Central memory CD8-positive, alpha-beta T cell (primary cell): ENCODE measurements at regions not wholly inside any gene's neighbourhood (a gene's known extent, or its start where the extent isn't known, plus 50 kb on each side); places are given as distances from the start of the nearest gene placed in this dataset.
"Not testable (repeated sequence)": the region's sequence is repeated elsewhere in the genome, so short reads cannot be mapped to it uniquely, and the experiment has no call there.

ENCODE experiments used
- ATAC-seq: fragments of 150-1000 bp; cut with Tn5 transposase; replicated peaks from 2 replicates; pipeline ENCODE4 v1.10.0; 2022; ENCODE audit warnings: mild to moderate bottlenecking, moderate FRiP score, moderate number of reproducible peaks; ENCODE audit not compliant: poor library complexity, severe bottlenecking; ENCODE audit errors: extremely low read depth
- DNase-seq, 2 donors: peaks; one replicate each; pipeline ENCODE4 v3.0.0; 2021; ENCODE audit warnings: low spot score in 2 of 2
- H3K27ac Mint-ChIP-seq: one replicate; pipeline ENCODE4 v1.8.0; 2022; ENCODE audit warnings: low read depth, mild to moderate bottlenecking, moderate library complexity, mixed read lengths
- H3K27me3 Mint-ChIP-seq: one replicate; pipeline ENCODE4 v1.8.0; 2022; ENCODE audit warnings: mixed read lengths
- H3K36me3 Mint-ChIP-seq: one replicate; pipeline ENCODE4 v1.8.0; 2022; ENCODE audit warnings: mild to moderate bottlenecking, moderate library complexity, mixed read lengths; ENCODE audit not compliant: insufficient read depth
- H3K4me1 Mint-ChIP-seq: one replicate; pipeline ENCODE4 v1.8.0; 2022; ENCODE audit warnings: mixed read lengths
- H3K4me3 Mint-ChIP-seq: one replicate; pipeline ENCODE4 v1.8.0; 2022; ENCODE audit warnings: mild to moderate bottlenecking, moderate library complexity, mixed read lengths
- H3K9me3 Mint-ChIP-seq: one replicate; pipeline ENCODE4 v1.8.0; 2022; ENCODE audit warnings: mixed read lengths

DNA sequence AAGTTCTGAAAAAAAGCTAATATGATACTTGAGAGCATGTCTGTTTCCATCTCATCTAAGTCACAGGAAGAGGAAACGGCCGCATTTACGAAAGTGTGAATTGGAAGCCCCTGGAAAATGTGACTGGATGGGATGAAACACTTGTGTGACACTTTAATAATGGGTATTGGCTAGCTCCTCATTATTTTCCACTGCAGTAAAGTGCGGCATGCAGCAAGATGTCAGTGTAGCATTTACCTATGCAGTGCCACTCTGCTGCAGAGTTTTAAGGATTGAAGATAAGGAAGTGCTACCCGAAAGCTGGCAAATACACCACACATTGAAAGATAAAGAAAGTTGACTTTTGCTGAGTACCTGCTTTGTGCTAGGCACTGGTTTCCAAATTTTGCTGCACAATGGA is 249.5 kb upstream of the FAM240B start:
- H3K4me1 Mint-ChIP-seq, H3K9me3 Mint-ChIP-seq, H3K27ac Mint-ChIP-seq, H3K4me3 Mint-ChIP-seq, ATAC-seq, DNase-seq, H3K36me3 Mint-ChIP-seq, H3K27me3 Mint-ChIP-seq: not testable (repeated sequence)

DNA sequence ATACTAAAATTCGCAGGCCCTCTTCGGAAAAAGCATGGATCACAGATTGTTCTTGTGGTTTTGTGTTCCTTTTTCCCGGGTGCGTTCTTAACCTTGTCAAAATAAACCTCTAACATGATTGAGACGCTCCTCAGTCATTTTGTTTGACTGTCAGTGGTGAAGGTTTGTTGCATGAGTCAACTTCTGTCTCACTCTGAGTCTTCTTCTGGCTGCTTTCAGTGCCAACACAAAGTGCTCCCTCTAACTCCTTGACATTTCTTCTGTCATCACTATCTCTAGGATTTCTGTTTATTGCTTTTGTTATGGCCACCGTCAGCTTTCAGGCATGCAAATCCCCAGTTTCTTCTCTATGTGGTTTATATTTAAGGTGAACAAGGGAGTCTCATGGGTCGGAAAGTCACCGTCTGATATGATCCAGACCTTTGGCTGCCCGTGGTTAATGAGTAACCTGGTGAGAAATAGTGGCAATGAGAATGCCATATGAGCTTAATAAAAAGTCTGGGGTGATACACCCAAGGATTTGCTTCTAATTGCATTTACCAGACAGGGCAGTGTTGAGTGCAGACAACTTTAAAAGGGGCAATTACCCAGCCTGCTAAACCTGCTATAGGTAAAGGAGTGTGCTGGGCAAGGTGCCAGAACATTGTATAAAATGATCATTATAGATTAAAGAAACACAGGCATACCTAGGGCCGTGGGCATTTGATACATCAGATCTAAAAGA is 248.9 kb upstream of the FAM240B start:
- not testable (repeated sequence) for H3K4me1 Mint-ChIP-seq, H3K36me3 Mint-ChIP-seq, H3K9me3 Mint-ChIP-seq, H3K27ac Mint-ChIP-seq, H3K4me3 Mint-ChIP-seq, H3K27me3 Mint-ChIP-seq, DNase-seq
- ATAC-seq: peak; percentile 11

DNA sequence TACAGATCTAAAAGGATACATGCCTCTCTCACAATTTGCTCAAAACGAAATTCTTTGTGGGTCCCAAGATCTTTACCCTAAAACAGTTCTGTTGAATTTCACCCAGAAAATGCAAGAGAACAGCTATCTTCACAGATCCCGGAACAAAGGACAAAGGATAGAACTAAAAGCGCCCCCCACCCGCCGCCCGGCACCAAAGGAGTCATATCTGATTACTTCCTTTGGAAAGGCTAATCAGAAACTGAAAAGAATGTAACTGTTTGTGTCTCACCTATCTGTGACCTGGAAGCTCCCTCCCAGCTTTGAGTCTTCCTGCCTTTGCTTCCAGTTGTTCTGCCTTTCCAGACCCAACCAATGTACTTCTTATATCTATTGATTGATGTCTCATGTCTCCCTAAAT is 247.9 kb upstream of the FAM240B start:
- not testable (repeated sequence) for H3K27me3 Mint-ChIP-seq, ATAC-seq, H3K27ac Mint-ChIP-seq, H3K36me3 Mint-ChIP-seq, DNase-seq, H3K9me3 Mint-ChIP-seq, H3K4me1 Mint-ChIP-seq, H3K4me3 Mint-ChIP-seq

DNA sequence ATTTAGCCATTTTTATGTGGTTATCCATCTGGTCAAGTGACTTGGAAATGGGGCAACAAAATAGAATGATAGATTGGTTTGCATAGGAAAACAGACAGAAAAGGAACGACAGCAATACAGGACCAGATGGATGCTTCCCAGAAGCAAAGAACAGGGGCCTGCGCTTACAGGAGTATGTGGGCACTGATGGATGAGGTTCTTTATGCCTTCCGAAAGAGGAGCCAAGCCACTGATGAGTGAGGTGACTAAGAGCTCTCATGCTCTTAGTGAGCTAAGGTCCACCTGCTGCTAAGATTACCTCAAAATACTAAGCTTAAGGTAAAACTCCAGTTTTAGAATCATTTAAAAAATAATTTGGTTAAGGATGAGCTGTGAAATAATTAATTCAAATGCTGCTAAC is 247.4 kb upstream of the FAM240B start:
- not testable (repeated sequence) for H3K9me3 Mint-ChIP-seq, H3K27me3 Mint-ChIP-seq

DNA sequence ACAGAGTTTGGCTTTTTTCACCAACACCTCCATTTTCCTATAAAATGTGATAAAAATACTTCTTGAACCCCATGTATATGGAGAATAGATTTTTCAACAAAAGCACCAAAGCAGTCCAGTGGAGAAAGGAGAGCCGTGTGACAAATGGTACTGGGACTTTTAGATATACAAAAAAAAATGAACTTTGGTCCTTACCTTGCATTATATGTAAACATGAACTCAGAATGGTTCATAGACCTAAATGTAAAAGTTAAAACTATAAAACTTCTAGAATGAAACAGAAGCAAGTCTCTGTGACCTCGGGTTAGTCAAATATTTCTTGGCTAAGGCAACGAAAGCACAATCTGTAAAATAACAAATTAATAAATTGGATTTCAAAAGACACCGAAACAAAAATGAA is 239.9 kb upstream of the FAM240B start:
- not testable (repeated sequence) for DNase-seq, H3K4me1 Mint-ChIP-seq, ATAC-seq, H3K9me3 Mint-ChIP-seq, H3K4me3 Mint-ChIP-seq, H3K36me3 Mint-ChIP-seq, H3K27me3 Mint-ChIP-seq, H3K27ac Mint-ChIP-seq

More for the DNA sequence above, 247.4 kb upstream of the FAM240B start:
- H3K4me1 Mint-ChIP-seq, H3K4me3 Mint-ChIP-seq, H3K27ac Mint-ChIP-seq, ATAC-seq, H3K36me3 Mint-ChIP-seq, DNase-seq: not testable (repeated sequence)

DNA sequence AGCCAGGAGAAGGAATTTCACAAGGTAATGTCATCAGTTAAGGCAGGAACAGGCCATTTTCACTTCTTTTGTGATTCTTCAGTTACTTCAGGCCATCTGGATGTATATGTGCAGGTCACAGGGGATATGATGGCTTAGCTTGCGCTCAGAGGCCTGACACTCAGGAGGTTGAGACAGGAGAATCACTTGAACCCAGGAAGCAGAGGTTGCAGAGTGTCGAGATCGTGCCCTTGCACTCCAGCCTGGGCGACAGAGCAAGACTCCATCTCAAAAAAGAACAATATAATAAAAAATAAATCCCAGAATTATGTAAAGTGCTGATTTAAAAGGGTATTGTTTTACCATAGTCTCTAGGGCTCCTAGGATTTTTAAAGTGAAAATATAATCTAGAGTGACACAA is 235.9 kb upstream of the FAM240B start:
- ATAC-seq, H3K4me1 Mint-ChIP-seq, H3K4me3 Mint-ChIP-seq, H3K27me3 Mint-ChIP-seq, H3K9me3 Mint-ChIP-seq, H3K27ac Mint-ChIP-seq, DNase-seq, H3K36me3 Mint-ChIP-seq: not testable (repeated sequence)

DNA sequence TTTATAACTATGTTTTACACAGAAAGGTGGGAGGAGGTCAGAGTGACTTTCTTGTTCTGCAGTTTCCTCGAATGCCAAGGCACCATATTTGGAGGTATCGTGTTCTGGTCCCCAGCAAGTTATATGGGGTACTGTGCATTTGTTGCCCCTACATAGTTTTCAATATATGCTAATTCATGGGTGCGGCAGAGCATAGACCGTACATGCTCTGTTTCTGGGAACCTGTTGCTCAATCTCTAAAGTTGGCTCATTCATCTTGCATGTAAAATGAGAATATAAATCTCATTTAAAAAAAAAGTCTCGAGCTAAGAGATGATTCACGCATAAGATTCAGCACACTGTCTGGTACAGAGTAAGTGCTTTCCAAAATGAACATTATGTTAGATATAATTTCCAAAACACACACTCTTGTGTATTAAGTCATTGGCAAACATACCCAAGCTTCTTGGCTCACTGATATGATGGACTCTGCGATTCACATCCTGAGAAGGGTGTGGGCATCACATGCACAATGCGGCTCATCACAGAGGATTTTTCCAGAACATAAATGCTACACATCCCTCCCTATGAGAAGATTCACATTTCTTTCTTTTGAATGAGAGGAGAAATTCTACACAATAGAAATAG is 232.9 kb upstream of the FAM240B start:
- H3K27ac Mint-ChIP-seq, H3K4me3 Mint-ChIP-seq, H3K9me3 Mint-ChIP-seq, H3K27me3 Mint-ChIP-seq, ATAC-seq, H3K4me1 Mint-ChIP-seq, DNase-seq, H3K36me3 Mint-ChIP-seq: not testable (repeated sequence)

DNA sequence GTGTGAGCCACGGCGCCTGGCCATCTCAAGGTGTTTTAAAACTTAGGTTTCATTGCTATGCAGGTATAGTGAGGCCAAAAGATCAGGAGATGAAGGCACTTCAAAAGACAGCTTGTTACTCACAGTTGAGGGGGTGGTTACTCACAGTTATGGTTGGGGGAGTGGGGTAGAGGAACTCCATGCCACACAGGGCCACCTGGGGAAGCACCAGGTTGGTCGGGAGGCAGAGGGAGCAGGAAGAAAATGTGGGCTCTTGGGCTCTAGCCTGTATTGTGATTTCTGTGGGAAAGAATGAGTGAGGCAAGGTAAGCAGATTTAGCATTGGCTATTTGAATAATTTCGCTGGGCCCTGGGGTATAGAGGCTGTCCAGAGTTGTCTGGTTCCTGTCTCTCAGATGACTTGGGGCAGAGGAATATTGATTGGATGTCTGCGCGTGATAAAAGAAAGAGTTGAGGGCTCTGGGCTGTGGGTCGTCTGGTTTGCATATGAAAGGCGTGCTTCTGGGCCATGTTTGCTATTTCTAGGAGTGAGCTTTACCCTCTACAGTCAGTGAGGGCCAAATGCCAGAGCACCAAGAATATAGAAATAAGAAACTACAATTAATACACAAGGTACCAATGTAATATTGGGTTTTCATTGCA is 226.1 kb upstream of the FAM240B start:
- H3K4me3 Mint-ChIP-seq, ATAC-seq, H3K9me3 Mint-ChIP-seq: not testable (repeated sequence)

DNA sequence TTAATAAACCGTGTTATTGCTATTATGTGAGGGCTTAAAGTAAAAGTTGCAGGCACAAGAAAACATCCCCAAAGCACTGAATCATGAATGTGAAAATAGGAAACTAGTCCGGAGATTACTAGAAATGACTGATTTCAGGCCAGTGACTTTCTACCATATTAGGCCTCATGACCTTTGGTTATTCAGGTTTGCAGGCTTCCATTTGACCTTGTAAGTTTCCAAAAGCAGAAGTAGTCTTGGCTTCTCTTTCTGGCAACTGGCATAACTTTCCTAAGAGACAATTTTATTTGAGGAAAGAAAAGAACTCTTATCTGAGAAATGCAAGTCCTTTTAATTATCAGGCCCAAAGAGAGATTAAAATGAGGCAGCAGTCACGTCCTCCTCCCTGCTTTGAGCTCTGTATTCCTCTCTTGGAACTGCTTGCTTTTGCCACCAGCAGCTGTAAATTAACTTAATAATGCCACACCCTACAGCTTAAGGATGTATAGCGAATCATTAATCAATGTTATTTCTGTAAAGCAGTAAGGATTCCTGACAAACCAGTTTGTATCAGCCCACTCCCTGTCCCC is 225.0 kb upstream of the FAM240B start:
- ATAC-seq, H3K27me3 Mint-ChIP-seq, H3K4me3 Mint-ChIP-seq, H3K4me1 Mint-ChIP-seq, H3K9me3 Mint-ChIP-seq, H3K27ac Mint-ChIP-seq, H3K36me3 Mint-ChIP-seq, DNase-seq: not testable (repeated sequence)

More for the DNA sequence above, 226.1 kb upstream of the FAM240B start:
- H3K27ac Mint-ChIP-seq, H3K27me3 Mint-ChIP-seq, H3K4me1 Mint-ChIP-seq, DNase-seq, H3K36me3 Mint-ChIP-seq: not testable (repeated sequence)

DNA sequence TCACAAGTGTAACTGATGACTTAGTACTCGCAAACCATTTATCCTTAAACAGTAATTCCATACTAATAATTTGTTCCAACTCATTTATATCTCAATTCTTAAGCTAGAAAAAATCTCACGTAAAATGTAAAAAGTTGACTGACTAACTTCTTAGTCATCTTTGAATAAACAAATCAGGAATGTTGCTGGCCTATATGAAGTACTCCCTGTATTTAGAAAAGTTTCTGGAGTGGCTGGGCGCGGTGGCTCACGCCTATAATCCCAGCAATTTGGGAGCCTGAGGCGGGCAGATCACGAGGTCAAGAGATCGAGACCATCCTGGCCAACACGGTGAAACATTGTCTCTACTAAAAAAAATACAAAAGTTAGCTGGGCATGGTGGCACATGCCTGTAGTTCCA is 220.6 kb upstream of the FAM240B start:
- H3K27ac Mint-ChIP-seq, DNase-seq, H3K9me3 Mint-ChIP-seq, H3K36me3 Mint-ChIP-seq, H3K4me3 Mint-ChIP-seq, H3K27me3 Mint-ChIP-seq, ATAC-seq, H3K4me1 Mint-ChIP-seq: not testable (repeated sequence)

DNA sequence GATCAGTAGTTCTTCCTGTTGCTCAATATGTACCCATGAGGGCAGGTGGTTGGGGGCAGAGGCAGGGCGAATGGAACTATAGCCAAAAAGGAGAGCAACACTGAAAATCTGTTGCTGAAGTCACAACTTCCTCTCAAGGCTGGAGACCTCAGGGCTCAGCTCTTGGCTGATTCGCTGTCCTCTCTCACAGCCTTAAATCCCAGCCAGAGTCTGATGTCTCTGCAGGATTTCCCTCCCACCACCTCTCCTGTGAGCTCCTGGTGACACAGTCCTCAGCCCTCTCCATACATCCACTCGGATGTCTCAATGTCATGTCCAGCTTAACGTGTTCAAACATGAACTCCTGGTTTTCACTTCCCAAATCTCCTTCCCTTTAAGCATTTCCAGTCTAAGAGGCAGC is 218.7 kb upstream of the FAM240B start:
- H3K4me3 Mint-ChIP-seq, H3K4me1 Mint-ChIP-seq, H3K36me3 Mint-ChIP-seq, ATAC-seq, DNase-seq, H3K27ac Mint-ChIP-seq, H3K27me3 Mint-ChIP-seq, H3K9me3 Mint-ChIP-seq: not testable (repeated sequence)

DNA sequence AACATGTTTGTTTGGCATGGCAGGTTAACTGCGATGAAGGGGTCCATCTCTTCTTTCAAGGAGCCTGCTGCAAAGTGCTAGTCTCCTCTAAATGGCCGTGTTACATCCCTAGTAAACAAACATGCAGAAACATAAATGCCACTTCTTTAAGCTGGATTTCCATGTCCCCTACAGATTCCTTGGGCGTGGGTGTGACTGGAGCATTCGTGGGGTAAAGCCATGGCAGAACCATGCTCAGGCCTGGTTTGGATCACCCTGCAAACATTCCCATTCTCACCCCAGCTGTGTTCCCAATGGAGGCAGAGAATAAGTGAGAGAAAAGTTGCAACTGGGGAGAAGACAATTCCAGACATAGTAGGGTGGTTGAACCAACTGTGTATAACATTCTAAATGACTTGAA is 208.0 kb upstream of the FAM240B start:
- not testable (repeated sequence) for H3K27me3 Mint-ChIP-seq, H3K36me3 Mint-ChIP-seq, H3K9me3 Mint-ChIP-seq, H3K27ac Mint-ChIP-seq, DNase-seq, ATAC-seq, H3K4me3 Mint-ChIP-seq, H3K4me1 Mint-ChIP-seq

DNA sequence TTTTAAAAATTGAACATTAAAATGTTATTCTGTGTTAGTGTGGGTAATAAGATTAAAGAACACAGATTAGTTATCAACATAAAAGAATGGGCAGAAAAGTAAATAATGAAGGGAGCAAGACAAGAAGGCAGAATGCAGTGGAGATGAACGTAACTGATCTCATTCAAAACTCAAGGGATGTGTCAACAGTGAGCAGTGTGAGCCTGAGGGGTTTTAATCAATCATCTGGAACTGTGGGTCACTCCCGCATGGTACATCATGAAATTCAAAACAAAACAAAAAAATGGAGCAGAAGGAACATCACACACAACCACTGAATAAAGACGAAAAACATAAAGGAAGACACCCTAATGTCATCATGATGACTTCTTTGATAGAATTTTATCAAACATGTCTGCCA is 206.6 kb upstream of the FAM240B start:
- not testable (repeated sequence) for H3K27me3 Mint-ChIP-seq, H3K9me3 Mint-ChIP-seq, H3K4me3 Mint-ChIP-seq, H3K36me3 Mint-ChIP-seq, H3K27ac Mint-ChIP-seq, DNase-seq, ATAC-seq, H3K4me1 Mint-ChIP-seq
